ENCODE measurements at regions not wholly inside any gene's neighbourhood (a gene's known extent, or its start where the extent isn't known, plus 50 kb on each side); places are given as distances from the start of the nearest gene placed in this dataset.

- Mint-ChIP-seq H3K27me3 (no peaks in the 10 kb centered on the region), H3K4me3 (no peak overlapping the region), H3K36me3 (ENCODE audit: low read depth) (no peaks in the 10 kb centered on the region), H3K27ac (no peak overlapping the region), H3K4me1 (ENCODE audit: low read depth) (peaks cover 41% of the 10 kb centered on the region), H3K9me3 (no peaks in the 10 kb centered on the region)
Observed at GRCh38 chrX:124226129-124226528, 106.3 kb upstream of the TEX13D start.

GRCh38 chrX:124228849-124229248 lies 103.6 kb upstream of the TEX13D start:
- Mint-ChIP-seq H3K36me3 (ENCODE audit: low read depth) (no peaks in the 10 kb centered on the region), H3K9me3 (no peaks in the 10 kb centered on the region), H3K4me3 (no peak overlapping the region), H3K27me3 (no peaks in the 10 kb centered on the region), H3K27ac (no peak overlapping the region), H3K4me1 (ENCODE audit: low read depth) (peaks cover 33% of the 10 kb centered on the region)

GRCh38 chrX:124229374-124229773 lies 103.1 kb upstream of the TEX13D start:
- H3K36me3 Mint-ChIP-seq (ENCODE audit: low read depth) = no peaks in the 10 kb centered on the region
- no peak overlapping the region for H3K4me3 Mint-ChIP-seq
- H3K27ac Mint-ChIP-seq = no peak overlapping the region
- no peaks in the 10 kb centered on the region for H3K27me3 Mint-ChIP-seq
- H3K9me3 Mint-ChIP-seq = no peaks in the 10 kb centered on the region
- peaks cover 28% of the 10 kb centered on the region for H3K4me1 Mint-ChIP-seq (ENCODE audit: low read depth)

GRCh38 chrX:124230655-124231450 lies 101.6 kb upstream of the TEX13D start:
- no peak overlapping the region for H3K27ac Mint-ChIP-seq
- H3K36me3 Mint-ChIP-seq (ENCODE audit: low read depth) = no peaks in the 10 kb centered on the region
- H3K27me3 Mint-ChIP-seq = no peaks in the 10 kb centered on the region
- no peaks in the 10 kb centered on the region for H3K9me3 Mint-ChIP-seq
- no peak overlapping the region for H3K4me3 Mint-ChIP-seq
- H3K4me1 Mint-ChIP-seq (ENCODE audit: low read depth) = peaks cover 17% of the 10 kb centered on the region

GRCh38 chrX:124231451-124231759 lies 101.1 kb upstream of the TEX13D start:
- Mint-ChIP-seq H3K27me3 (no peaks in the 10 kb centered on the region), H3K4me1 (ENCODE audit: low read depth) (peaks cover 12% of the 10 kb centered on the region), H3K36me3 (ENCODE audit: low read depth) (no peaks in the 10 kb centered on the region), H3K9me3 (no peaks in the 10 kb centered on the region), H3K4me3 (no peak overlapping the region), H3K27ac (no peak overlapping the region)

- H3K27me3 Mint-ChIP-seq = no peaks in the 10 kb centered on the region
- no peaks in the 10 kb centered on the region for H3K36me3 Mint-ChIP-seq (ENCODE audit: low read depth)
- H3K27ac Mint-ChIP-seq = peak overlapping the region; percentile 4
- H3K4me1 Mint-ChIP-seq (ENCODE audit: low read depth) = peaks cover 15% of the 10 kb centered on the region
- H3K9me3 Mint-ChIP-seq = no peaks in the 10 kb centered on the region
- no peak overlapping the region for H3K4me3 Mint-ChIP-seq
Observed at GRCh38 chrX:124232523-124233201, 99.8 kb upstream of the TEX13D start.

GRCh38 chrX:124234348-124234747 lies 98.1 kb upstream of the TEX13D start:
- Mint-ChIP-seq H3K9me3 (no peaks in the 10 kb centered on the region), H3K36me3 (ENCODE audit: low read depth) (no peaks in the 10 kb centered on the region), H3K4me1 (ENCODE audit: low read depth) (peaks cover 31% of the 10 kb centered on the region), H3K27me3 (no peaks in the 10 kb centered on the region), H3K27ac (no peak overlapping the region), H3K4me3 (no peak overlapping the region)

GRCh38 chrX:124238268-124238667 lies 94.2 kb upstream of the TEX13D start:
- Mint-ChIP-seq H3K36me3 (ENCODE audit: low read depth) (no peaks in the 10 kb centered on the region), H3K4me1 (ENCODE audit: low read depth) (peaks cover 52% of the 10 kb centered on the region), H3K4me3 (peak overlapping the region; percentile 64), H3K27ac (peak overlapping the region; percentile 84), H3K9me3 (no peaks in the 10 kb centered on the region), H3K27me3 (no peaks in the 10 kb centered on the region)

- Mint-ChIP-seq H3K4me1 (ENCODE audit: low read depth) (peaks cover 58% of the 10 kb centered on the region), H3K36me3 (ENCODE audit: low read depth) (no peaks in the 10 kb centered on the region), H3K27me3 (no peaks in the 10 kb centered on the region), H3K9me3 (no peaks in the 10 kb centered on the region), H3K4me3 (peak overlapping the region; percentile 14), H3K27ac (peak overlapping the region; percentile 89)
Observed at GRCh38 chrX:124239324-124239723, 93.1 kb upstream of the TEX13D start.

GRCh38 chrX:124239911-124240310 lies 92.5 kb upstream of the TEX13D start:
- Mint-ChIP-seq H3K4me1 (ENCODE audit: low read depth) (peaks cover 59% of the 10 kb centered on the region), H3K27me3 (no peaks in the 10 kb centered on the region), H3K4me3 (peak overlapping the region; percentile 30), H3K9me3 (no peaks in the 10 kb centered on the region), H3K27ac (peak overlapping the region; percentile 89), H3K36me3 (ENCODE audit: low read depth) (no peaks in the 10 kb centered on the region)

GRCh38 chrX:124240422-124240821 lies 92.0 kb upstream of the TEX13D start:
- Mint-ChIP-seq H3K4me3 (peak overlapping the region; percentile 30), H3K36me3 (ENCODE audit: low read depth) (no peaks in the 10 kb centered on the region), H3K27ac (no peak overlapping the region), H3K4me1 (ENCODE audit: low read depth) (peaks cover 62% of the 10 kb centered on the region), H3K9me3 (no peaks in the 10 kb centered on the region), H3K27me3 (no peaks in the 10 kb centered on the region)

GRCh38 chrX:124242131-124242530 lies 90.3 kb upstream of the TEX13D start:
- Mint-ChIP-seq H3K4me3 (no peak overlapping the region), H3K27ac (peak overlapping the region; percentile 26), H3K36me3 (ENCODE audit: low read depth) (no peaks in the 10 kb centered on the region), H3K4me1 (ENCODE audit: low read depth) (peaks cover 62% of the 10 kb centered on the region), H3K9me3 (no peaks in the 10 kb centered on the region), H3K27me3 (no peaks in the 10 kb centered on the region)

- peaks cover 5% of the 10 kb centered on the region for H3K36me3 Mint-ChIP-seq (ENCODE audit: low read depth)
- H3K27me3 Mint-ChIP-seq = no peaks in the 10 kb centered on the region
- H3K4me3 Mint-ChIP-seq = no peak overlapping the region
- H3K9me3 Mint-ChIP-seq = no peaks in the 10 kb centered on the region
- peaks cover 21% of the 10 kb centered on the region for H3K4me1 Mint-ChIP-seq (ENCODE audit: low read depth)
- no peak overlapping the region for H3K27ac Mint-ChIP-seq
Observed at GRCh38 chrX:124249345-124249744, 83.1 kb upstream of the TEX13D start.

- no peak overlapping the region for H3K4me3 Mint-ChIP-seq
- H3K27ac Mint-ChIP-seq = no peak overlapping the region
- no peaks in the 10 kb centered on the region for H3K9me3 Mint-ChIP-seq
- peaks cover 5% of the 10 kb centered on the region for H3K36me3 Mint-ChIP-seq (ENCODE audit: low read depth)
- peaks cover 22% of the 10 kb centered on the region for H3K4me1 Mint-ChIP-seq (ENCODE audit: low read depth)
- no peaks in the 10 kb centered on the region for H3K27me3 Mint-ChIP-seq
Observed at GRCh38 chrX:124250835-124251437, 81.5 kb upstream of the TEX13D start.

- H3K27ac Mint-ChIP-seq = no peak overlapping the region
- peaks cover 52% of the 10 kb centered on the region for H3K4me1 Mint-ChIP-seq (ENCODE audit: low read depth)
- no peak overlapping the region for H3K4me3 Mint-ChIP-seq
- no peaks in the 10 kb centered on the region for H3K9me3 Mint-ChIP-seq
- no peaks in the 10 kb centered on the region for H3K36me3 Mint-ChIP-seq (ENCODE audit: low read depth)
- H3K27me3 Mint-ChIP-seq = no peaks in the 10 kb centered on the region
Observed at GRCh38 chrX:124254611-124255010, 77.8 kb upstream of the TEX13D start.
